ENCODE measurements at regions not wholly inside any gene's neighbourhood (a gene's known extent, or its start where the extent isn't known, plus 50 kb on each side); places are given as distances from the start of the nearest gene placed in this dataset.
"Not testable (repeated sequence)": the region's sequence is repeated elsewhere in the genome, so short reads cannot be mapped to it uniquely, and the experiment has no call there.

GRCh38 chr5:143972068-143972467, 160.1 kb downstream of the HMHB1 start:
- Histone ChIP-seq H3K9me3 (ENCODE audit: control insufficient read depth, low read length) (no peaks in the 10 kb centered on the region), H3K36me3 (ENCODE audit: control insufficient read depth, insufficient read depth, low read length) (no peaks in the 10 kb centered on the region), H3K4me3 (ENCODE audit: extremely low read depth, insufficient read depth, low read length, poor library complexity, severe bottlenecking) (no peak overlapping the region), H3K4me1 (ENCODE audit: control insufficient read depth, insufficient read depth, low read length, poor library complexity, severe bottlenecking) (peaks cover 3% of the 10 kb centered on the region), H3K27ac (ENCODE audit: low read depth, low read length, severe bottlenecking) (no peak overlapping the region)
- 75 to 93% methylated on average over 1 of the region's 2 CpGs for WGBS, 2 experiments (ENCODE audit: insufficient coverage in 2 of 2)

GRCh38 chr5:143976055-143976454, 164.1 kb downstream of the HMHB1 start:
- H3K36me3 ChIP-seq (ENCODE audit: control insufficient read depth, insufficient read depth, low read length) = no peaks in the 10 kb centered on the region
- peaks cover 3% of the 10 kb centered on the region for H3K4me1 ChIP-seq (ENCODE audit: control insufficient read depth, insufficient read depth, low read length, poor library complexity, severe bottlenecking)
- no peak overlapping the region for H3K4me3 ChIP-seq (ENCODE audit: extremely low read depth, insufficient read depth, low read length, poor library complexity, severe bottlenecking)
- WGBS, 2 experiments (ENCODE audit: insufficient coverage in 2 of 2) = no CpG with 5 or more reads among the region's 1 CpG
- H3K9me3 ChIP-seq (ENCODE audit: control insufficient read depth, low read length) = no peaks in the 10 kb centered on the region
- no peak overlapping the region for H3K27ac ChIP-seq (ENCODE audit: low read depth, low read length, severe bottlenecking)

GRCh38 chr5:143977891-143978461, 166.0 kb downstream of the HMHB1 start:
- Histone ChIP-seq H3K4me3 (ENCODE audit: extremely low read depth, insufficient read depth, low read length, poor library complexity, severe bottlenecking) (no peak overlapping the region), H3K36me3 (ENCODE audit: control insufficient read depth, insufficient read depth, low read length) (no peaks in the 10 kb centered on the region)
- no CpG with 5 or more reads among the region's 1 CpG for WGBS, 2 experiments (ENCODE audit: insufficient coverage in 2 of 2)

GRCh38 chr5:143979044-143979690, 167.2 kb downstream of the HMHB1 start:
- Histone ChIP-seq H3K27ac (ENCODE audit: low read depth, low read length, severe bottlenecking) (no peak overlapping the region), H3K36me3 (ENCODE audit: control insufficient read depth, insufficient read depth, low read length) (no peaks in the 10 kb centered on the region), H3K4me3 (ENCODE audit: extremely low read depth, insufficient read depth, low read length, poor library complexity, severe bottlenecking) (no peak overlapping the region), H3K9me3 (ENCODE audit: control insufficient read depth, low read length) (no peaks in the 10 kb centered on the region), H3K4me1 (ENCODE audit: control insufficient read depth, insufficient read depth, low read length, poor library complexity, severe bottlenecking) (peaks cover 3% of the 10 kb centered on the region)
- 50% methylated on average over 1 of the region's 1 CpG; no CpG with 5 or more reads in 1 of the 2 experiments for WGBS, 2 experiments (ENCODE audit: insufficient coverage in 2 of 2)

More at GRCh38 chr5:143977891-143978461, 166.0 kb downstream of the HMHB1 start:
- Histone ChIP-seq H3K9me3 (ENCODE audit: control insufficient read depth, low read length) (no peaks in the 10 kb centered on the region), H3K4me1 (ENCODE audit: control insufficient read depth, insufficient read depth, low read length, poor library complexity, severe bottlenecking) (peaks cover 3% of the 10 kb centered on the region), H3K27ac (ENCODE audit: low read depth, low read length, severe bottlenecking) (no peak overlapping the region)

GRCh38 chr5:143980506-143980905, 168.5 kb downstream of the HMHB1 start:
- Histone ChIP-seq H3K36me3 (ENCODE audit: control insufficient read depth, insufficient read depth, low read length) (no peaks in the 10 kb centered on the region), H3K4me3 (ENCODE audit: extremely low read depth, insufficient read depth, low read length, poor library complexity, severe bottlenecking) (no peak overlapping the region), H3K27ac (ENCODE audit: low read depth, low read length, severe bottlenecking) (no peak overlapping the region), H3K9me3 (ENCODE audit: control insufficient read depth, low read length) (no peaks in the 10 kb centered on the region), H3K4me1 (ENCODE audit: control insufficient read depth, insufficient read depth, low read length, poor library complexity, severe bottlenecking) (peaks cover 3% of the 10 kb centered on the region)
- WGBS, 2 experiments (ENCODE audit: insufficient coverage in 2 of 2) = 83 to 91% methylated on average over 5 to 6 of the region's 6 CpGs

- not testable (repeated sequence) for H3K36me3 ChIP-seq (ENCODE audit: control insufficient read depth, insufficient read depth, low read length); H3K4me1 ChIP-seq (ENCODE audit: control insufficient read depth, insufficient read depth, low read length, poor library complexity, severe bottlenecking); H3K9me3 ChIP-seq (ENCODE audit: control insufficient read depth, low read length); H3K27ac ChIP-seq (ENCODE audit: low read depth, low read length, severe bottlenecking); H3K4me3 ChIP-seq (ENCODE audit: extremely low read depth, insufficient read depth, low read length, poor library complexity, severe bottlenecking)
- WGBS, 2 experiments (ENCODE audit: insufficient coverage in 2 of 2) = no CpG with 5 or more reads among the region's 4 CpGs
Observed at GRCh38 chr5:143982957-143983356, 171.0 kb downstream of the HMHB1 start.

GRCh38 chr5:143985832-143986515, 174.0 kb downstream of the HMHB1 start:
- no peaks in the 10 kb centered on the region for H3K4me1 ChIP-seq (ENCODE audit: control insufficient read depth, insufficient read depth, low read length, poor library complexity, severe bottlenecking)
- no peaks in the 10 kb centered on the region for H3K9me3 ChIP-seq (ENCODE audit: control insufficient read depth, low read length)
- H3K27ac ChIP-seq (ENCODE audit: low read depth, low read length, severe bottlenecking) = peak overlapping the region; percentile 68
- H3K4me3 ChIP-seq (ENCODE audit: extremely low read depth, insufficient read depth, low read length, poor library complexity, severe bottlenecking) = no peak overlapping the region
- 80% methylated on average over 1 of the region's 2 CpGs; no CpG with 5 or more reads in 1 of the 2 experiments for WGBS, 2 experiments (ENCODE audit: insufficient coverage in 2 of 2)
- no peaks in the 10 kb centered on the region for H3K36me3 ChIP-seq (ENCODE audit: control insufficient read depth, insufficient read depth, low read length)

GRCh38 chr5:143986516-143987212, 174.7 kb downstream of the HMHB1 start:
- Histone ChIP-seq H3K4me3 (ENCODE audit: extremely low read depth, insufficient read depth, low read length, poor library complexity, severe bottlenecking) (no peak overlapping the region), H3K9me3 (ENCODE audit: control insufficient read depth, low read length) (no peaks in the 10 kb centered on the region), H3K36me3 (ENCODE audit: control insufficient read depth, insufficient read depth, low read length) (no peaks in the 10 kb centered on the region), H3K4me1 (ENCODE audit: control insufficient read depth, insufficient read depth, low read length, poor library complexity, severe bottlenecking) (no peaks in the 10 kb centered on the region), H3K27ac (ENCODE audit: low read depth, low read length, severe bottlenecking) (peak overlapping the region; percentile 68)
- 86 to 93% methylated on average over 4 of the region's 6 CpGs for WGBS, 2 experiments (ENCODE audit: insufficient coverage in 2 of 2)

GRCh38 chr5:143987264-143987663, 175.3 kb downstream of the HMHB1 start:
- Histone ChIP-seq H3K27ac (ENCODE audit: low read depth, low read length, severe bottlenecking) (no peak overlapping the region), H3K36me3 (ENCODE audit: control insufficient read depth, insufficient read depth, low read length) (no peaks in the 10 kb centered on the region), H3K9me3 (ENCODE audit: control insufficient read depth, low read length) (no peaks in the 10 kb centered on the region), H3K4me1 (ENCODE audit: control insufficient read depth, insufficient read depth, low read length, poor library complexity, severe bottlenecking) (no peaks in the 10 kb centered on the region), H3K4me3 (ENCODE audit: extremely low read depth, insufficient read depth, low read length, poor library complexity, severe bottlenecking) (no peak overlapping the region)
- WGBS, 2 experiments (ENCODE audit: insufficient coverage in 2 of 2) = 100% methylated on average over 1 to 2 of the region's 2 CpGs

- H3K36me3 ChIP-seq (ENCODE audit: control insufficient read depth, insufficient read depth, low read length) = no peaks in the 10 kb centered on the region
- no peak overlapping the region for H3K4me3 ChIP-seq (ENCODE audit: extremely low read depth, insufficient read depth, low read length, poor library complexity, severe bottlenecking)
- WGBS, 2 experiments (ENCODE audit: insufficient coverage in 2 of 2) = 60 to 83% methylated on average over 1 to 3 of the region's 3 CpGs
- no peaks in the 10 kb centered on the region for H3K9me3 ChIP-seq (ENCODE audit: control insufficient read depth, low read length)
- H3K27ac ChIP-seq (ENCODE audit: low read depth, low read length, severe bottlenecking) = no peak overlapping the region
- no peaks in the 10 kb centered on the region for H3K4me1 ChIP-seq (ENCODE audit: control insufficient read depth, insufficient read depth, low read length, poor library complexity, severe bottlenecking)
Observed at GRCh38 chr5:143987751-143988560, 176.0 kb downstream of the HMHB1 start.

Data from mesodermal cell (in vitro differentiated cells).